ENCODE measurements at regions not wholly inside any gene's neighbourhood (a gene's known extent, or its start where the extent isn't known, plus 50 kb on each side); places are given as distances from the start of the nearest gene placed in this dataset.

- ChIA-PET POLR2A (no interaction called here), CTCF (interaction anchor here (1.1 to 1.4 kb wide), 2 partner anchors 9 to 26 kb away, joined by 3 to 8 read pairs; no protein-coding TSS in a partner anchor)
- DNase-seq (ENCODE audit: extremely low spot score) = no peak
- TF ChIP-seq, protein P1, sequence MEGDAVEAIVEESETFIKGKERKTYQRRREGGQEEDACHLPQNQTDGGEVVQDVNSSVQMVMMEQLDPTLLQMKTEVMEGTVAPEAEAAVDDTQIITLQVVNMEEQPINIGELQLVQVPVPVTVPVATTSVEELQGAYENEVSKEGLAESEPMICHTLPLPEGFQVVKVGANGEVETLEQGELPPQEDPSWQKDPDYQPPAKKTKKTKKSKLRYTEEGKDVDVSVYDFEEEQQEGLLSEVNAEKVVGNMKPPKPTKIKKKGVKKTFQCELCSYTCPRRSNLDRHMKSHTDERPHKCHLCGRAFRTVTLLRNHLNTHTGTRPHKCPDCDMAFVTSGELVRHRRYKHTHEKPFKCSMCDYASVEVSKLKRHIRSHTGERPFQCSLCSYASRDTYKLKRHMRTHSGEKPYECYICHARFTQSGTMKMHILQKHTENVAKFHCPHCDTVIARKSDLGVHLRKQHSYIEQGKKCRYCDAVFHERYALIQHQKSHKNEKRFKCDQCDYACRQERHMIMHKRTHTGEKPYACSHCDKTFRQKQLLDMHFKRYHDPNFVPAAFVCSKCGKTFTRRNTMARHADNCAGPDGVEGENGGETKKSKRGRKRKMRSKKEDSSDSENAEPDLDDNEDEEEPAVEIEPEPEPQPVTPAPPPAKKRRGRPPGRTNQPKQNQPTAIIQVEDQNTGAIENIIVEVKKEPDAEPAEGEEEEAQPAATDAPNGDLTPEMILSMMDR (IDR thresholded peaks at IDR 0.05; ENCODE audit: control extremely low read depth, extremely low read depth, low read depth, missing control alignments) = no peak
Measured at GRCh38 chr1:224539971-224540370, 76.1 kb upstream of the CNIH3 start.

GRCh38 chr1:224540535-224540934 is 75.6 kb upstream of the CNIH3 start:
- CTCF ChIA-PET = interaction anchor here (1.1 to 1.4 kb wide), 2 partner anchors 10 to 27 kb away, joined by 3 to 8 read pairs; no protein-coding TSS in a partner anchor
- DNase-seq (ENCODE audit: extremely low spot score) = no peak
- TF ChIP-seq, protein P1 (IDR thresholded peaks at IDR 0.05; ENCODE audit: control extremely low read depth, extremely low read depth, low read depth, missing control alignments) = no peak
- POLR2A ChIA-PET = no interaction called here

DNA sequence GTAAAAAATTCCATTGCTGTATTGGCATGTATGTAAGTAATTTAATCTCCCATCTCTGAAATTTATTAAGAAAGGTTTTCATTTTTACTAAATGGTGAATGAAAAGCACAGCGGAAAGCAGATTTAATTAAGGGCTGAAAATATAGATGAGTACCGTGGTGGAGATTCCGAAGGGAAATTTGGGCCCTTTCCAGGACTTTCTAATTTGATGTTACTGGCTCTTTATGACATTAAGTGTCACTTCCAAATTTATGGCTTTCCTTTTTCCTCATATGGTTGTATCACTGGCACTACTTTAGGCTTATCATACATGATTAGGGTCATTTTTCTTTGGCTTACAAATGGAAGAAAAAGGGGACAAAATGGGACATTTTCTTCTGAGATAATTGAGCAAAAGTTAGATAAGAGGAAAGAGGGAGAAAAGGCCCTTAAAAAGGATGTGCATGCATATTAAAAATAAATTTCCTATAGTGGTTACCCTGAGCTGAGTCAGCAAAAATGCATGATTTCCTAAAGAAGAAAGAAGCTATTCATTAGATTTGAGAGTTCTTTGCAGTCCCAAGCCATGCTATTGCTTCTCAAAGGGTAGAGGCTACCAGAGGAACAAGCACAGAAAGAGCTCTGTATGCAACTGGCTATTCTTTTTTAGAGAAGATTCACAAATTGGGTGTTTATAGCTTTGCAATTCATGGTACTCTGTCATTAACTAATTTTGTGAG is 74.9 kb upstream of the CNIH3 start:
- POLR2A ChIA-PET = no interaction called here
- no peak for DNase-seq (ENCODE audit: extremely low spot score)
- CTCF ChIA-PET = interaction anchor here (1.4 kb wide), 2 partner anchors 93 to 103 kb away, joined by 3 read pairs; no protein-coding TSS in a partner anchor
- TF ChIP-seq, protein P1 (IDR thresholded peaks at IDR 0.05; ENCODE audit: control extremely low read depth, extremely low read depth, low read depth, missing control alignments) = no peak

GRCh38 chr1:224541901-224542630 is 74.1 kb upstream of the CNIH3 start:
- CTCF ChIA-PET = interaction anchor here (0.9 to 1.6 kb wide), 5 partner anchors 11 to 381 kb away, joined by 3 read pairs; no protein-coding TSS in a partner anchor
- POLR2A ChIA-PET = no interaction called here
- no peak for DNase-seq (ENCODE audit: extremely low spot score)
- TF ChIP-seq, protein P1 (IDR thresholded peaks at IDR 0.05; ENCODE audit: control extremely low read depth, extremely low read depth, low read depth, missing control alignments) = no peak

DNA sequence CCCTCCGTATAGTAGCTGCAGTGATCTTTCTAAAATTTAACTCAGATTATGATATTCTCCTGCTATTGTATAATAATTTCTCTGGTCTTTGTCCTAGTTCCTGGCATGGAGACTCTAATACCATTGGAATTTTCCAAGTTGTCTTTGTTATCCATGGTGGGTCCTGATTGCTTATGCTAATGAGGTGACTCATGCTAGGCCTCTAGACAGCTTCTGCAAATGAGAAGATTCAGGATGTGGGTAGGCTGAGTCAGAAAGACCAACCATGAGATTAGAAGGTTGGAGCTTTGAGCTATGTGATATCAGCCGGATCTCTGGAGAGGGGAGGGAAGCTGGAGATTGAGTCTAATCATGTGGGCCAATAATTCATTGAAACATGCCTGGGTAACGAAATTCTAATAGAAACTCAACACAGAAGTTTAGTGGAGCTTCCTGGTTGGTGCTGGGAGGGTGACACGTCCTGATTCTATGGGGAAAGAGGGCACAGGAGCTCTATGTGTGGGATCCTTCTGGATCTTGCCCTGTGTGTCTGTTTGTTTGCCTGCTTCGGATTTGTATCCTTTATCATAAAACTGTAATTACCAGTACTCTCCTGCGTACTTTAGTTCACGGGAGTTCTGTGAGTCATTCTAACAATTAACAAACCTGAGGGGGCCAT is 73.2 kb upstream of the CNIH3 start:
- ChIA-PET POLR2A (no interaction called here), CTCF (interaction anchor here (0.9 to 1.6 kb wide), 6 partner anchors 12 to 380 kb away, joined by 3 read pairs; no protein-coding TSS in a partner anchor)
- DNase-seq (ENCODE audit: extremely low spot score) = no peak
- TF ChIP-seq, protein P1 (IDR thresholded peaks at IDR 0.05; ENCODE audit: control extremely low read depth, extremely low read depth, low read depth, missing control alignments) = no peak

- ChIA-PET POLR2A (no interaction called here), CTCF (interaction anchor here (0.9 to 1.6 kb wide), 4 partner anchors 12 to 379 kb away, joined by 3 read pairs; no protein-coding TSS in a partner anchor)
- TF ChIP-seq, protein P1 (IDR thresholded peaks at IDR 0.05; ENCODE audit: control extremely low read depth, extremely low read depth, low read depth, missing control alignments) = no peak
- no peak for DNase-seq (ENCODE audit: extremely low spot score)
Measured at GRCh38 chr1:224543453-224543852, 72.7 kb upstream of the CNIH3 start.

All from GM10248 (cell line).